Testis (tissue), 2 donors: ENCODE measurements at regions not wholly inside any gene's neighbourhood (a gene's known extent, or its start where the extent isn't known, plus 50 kb on each side); places are given as distances from the start of the nearest gene placed in this dataset.

Experiments
- POLR2A ChIP-seq: fragments of 450-650 bp; IDR thresholded peaks from one replicate; pipeline ENCODE4 v1.6.1; 2017; ENCODE audit warnings: antibody characterized with exemption, mild to moderate bottlenecking, moderate library complexity
- TF ChIP-seq, protein P1 (sequence below), 3 experiments: fragments of 450-650 bp in 2 of 3; fragments of 200-600 bp in 1 of 3; sonication (generic) in 1 of 3; IDR thresholded peaks; one replicate each; pipeline ENCODE4 v1.5.1; 2016 to 2019; ENCODE audit warnings: antibody characterized with exemption in 3 of 3, mild to moderate bottlenecking in 2 of 3, moderate library complexity in 1 of 3

DNA sequence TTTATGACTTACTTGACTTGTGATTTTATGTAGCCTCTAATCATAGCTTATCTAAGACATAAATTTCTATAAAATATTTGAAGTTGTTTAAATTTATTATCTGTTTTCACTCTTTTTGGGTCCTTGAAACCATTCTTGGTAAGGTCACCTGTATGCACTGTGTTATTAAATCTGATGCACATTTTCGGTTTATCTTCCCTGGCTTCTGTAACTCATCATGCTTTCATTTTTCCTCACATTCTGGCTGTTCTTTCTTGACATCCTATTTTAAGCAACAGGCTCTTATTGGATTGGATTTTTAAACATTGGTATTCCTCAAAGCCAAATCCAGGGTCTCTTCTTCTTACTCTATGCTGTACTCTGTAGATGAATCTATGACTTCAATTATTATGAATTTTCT lies 341.6 kb downstream of the TGFB2 start:
- TF ChIP-seq, protein P1, sequence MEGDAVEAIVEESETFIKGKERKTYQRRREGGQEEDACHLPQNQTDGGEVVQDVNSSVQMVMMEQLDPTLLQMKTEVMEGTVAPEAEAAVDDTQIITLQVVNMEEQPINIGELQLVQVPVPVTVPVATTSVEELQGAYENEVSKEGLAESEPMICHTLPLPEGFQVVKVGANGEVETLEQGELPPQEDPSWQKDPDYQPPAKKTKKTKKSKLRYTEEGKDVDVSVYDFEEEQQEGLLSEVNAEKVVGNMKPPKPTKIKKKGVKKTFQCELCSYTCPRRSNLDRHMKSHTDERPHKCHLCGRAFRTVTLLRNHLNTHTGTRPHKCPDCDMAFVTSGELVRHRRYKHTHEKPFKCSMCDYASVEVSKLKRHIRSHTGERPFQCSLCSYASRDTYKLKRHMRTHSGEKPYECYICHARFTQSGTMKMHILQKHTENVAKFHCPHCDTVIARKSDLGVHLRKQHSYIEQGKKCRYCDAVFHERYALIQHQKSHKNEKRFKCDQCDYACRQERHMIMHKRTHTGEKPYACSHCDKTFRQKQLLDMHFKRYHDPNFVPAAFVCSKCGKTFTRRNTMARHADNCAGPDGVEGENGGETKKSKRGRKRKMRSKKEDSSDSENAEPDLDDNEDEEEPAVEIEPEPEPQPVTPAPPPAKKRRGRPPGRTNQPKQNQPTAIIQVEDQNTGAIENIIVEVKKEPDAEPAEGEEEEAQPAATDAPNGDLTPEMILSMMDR (IDR thresholded peaks at IDR 0.05), result no peak
- TF ChIP-seq POLR2A, result no peak
